NCI-H2196 treated with DMSO at 0.1 percent for 48 hours (cell line): ENCODE measurements at regions not wholly inside any gene's neighbourhood (a gene's known extent, or its start where the extent isn't known, plus 50 kb on each side); places are given as distances from the start of the nearest gene placed in this dataset.

Experiments used
- DNase-seq: peaks from one replicate; lab custom pipeline; 2025; ENCODE audit not compliant: unreplicated experiment; lab: John Stamatoyannopoulos, UW

GRCh38 chr2:43022896-43023295 is 203.5 kb downstream of the ZFP36L2 start:
- no peak for DNase-seq

GRCh38 chr2:43021791-43022509 is 204.5 kb downstream of the ZFP36L2 start:
- DNase-seq, result no peak

DNA sequence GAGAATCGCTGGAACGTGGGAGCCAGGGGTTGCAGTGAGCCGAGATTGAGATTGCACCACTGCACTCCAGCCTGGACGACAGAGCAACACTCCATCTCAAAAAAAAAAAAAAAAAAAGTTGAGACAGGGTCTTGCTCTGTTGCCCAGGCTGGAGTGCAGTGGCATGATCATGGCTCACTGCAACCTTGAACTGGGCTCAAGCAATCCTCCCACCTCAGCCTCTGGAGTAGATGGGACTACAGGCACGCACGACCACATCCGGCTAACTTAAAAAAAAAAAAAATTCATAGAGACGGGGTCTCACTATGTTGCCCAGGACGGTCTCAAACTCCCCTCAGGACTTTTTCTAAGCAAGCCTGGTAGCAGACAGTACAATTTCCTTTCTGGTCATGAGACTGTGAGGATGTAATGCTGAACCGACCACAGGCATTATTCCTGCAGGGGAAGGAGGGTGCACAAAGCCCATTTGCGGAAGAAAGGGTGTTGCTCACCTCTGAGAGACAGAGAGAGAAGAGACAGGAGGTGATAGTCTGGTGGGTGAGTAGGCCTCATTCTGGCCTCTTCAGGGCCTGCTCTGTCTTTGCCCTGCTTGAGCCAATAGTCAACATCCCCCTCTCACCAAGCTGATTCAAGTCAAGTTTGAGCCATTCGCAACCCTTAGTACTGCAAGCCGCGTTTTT is 205.3 kb downstream of the ZFP36L2 start:
- DNase-seq, result no peak

- DNase-seq, result no peak
These were observed 206.1 kb downstream of the ZFP36L2 start for GRCh38 chr2:43020296-43020695.

DNA sequence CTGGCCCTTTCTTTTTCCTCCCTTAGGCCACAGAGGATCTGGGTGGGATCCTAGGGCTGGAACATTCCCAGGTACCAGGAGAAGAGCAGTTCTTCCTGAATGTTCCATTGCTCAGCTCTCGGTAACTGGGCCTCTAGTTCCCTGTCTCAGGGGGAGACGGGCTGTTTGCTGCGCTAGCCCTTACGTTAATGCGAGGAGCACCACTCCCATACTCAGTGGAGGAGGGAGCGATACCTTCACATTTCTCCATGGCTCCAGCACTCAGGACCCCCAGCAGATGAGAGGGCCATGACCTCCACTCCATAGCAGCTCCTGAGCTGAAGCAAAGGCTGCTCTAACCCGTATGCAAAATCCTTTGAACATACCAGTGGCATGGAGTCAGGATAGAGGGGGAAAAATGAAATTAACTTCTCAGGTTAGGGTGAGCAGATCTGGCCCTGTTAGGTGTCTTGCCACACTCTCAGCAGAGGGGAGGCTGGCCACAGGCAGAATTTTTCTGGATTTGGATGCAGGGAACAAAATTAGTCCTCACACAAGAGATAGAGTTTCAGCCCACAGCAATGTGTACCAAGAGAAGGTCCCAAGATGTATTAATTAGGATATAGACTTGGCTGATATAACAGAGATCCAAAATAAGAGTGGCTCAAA is 206.7 kb downstream of the ZFP36L2 start:
- DNase-seq, result no peak

GRCh38 chr2:43019025-43019367 is 207.4 kb downstream of the ZFP36L2 start:
- DNase-seq, result no peak

DNA sequence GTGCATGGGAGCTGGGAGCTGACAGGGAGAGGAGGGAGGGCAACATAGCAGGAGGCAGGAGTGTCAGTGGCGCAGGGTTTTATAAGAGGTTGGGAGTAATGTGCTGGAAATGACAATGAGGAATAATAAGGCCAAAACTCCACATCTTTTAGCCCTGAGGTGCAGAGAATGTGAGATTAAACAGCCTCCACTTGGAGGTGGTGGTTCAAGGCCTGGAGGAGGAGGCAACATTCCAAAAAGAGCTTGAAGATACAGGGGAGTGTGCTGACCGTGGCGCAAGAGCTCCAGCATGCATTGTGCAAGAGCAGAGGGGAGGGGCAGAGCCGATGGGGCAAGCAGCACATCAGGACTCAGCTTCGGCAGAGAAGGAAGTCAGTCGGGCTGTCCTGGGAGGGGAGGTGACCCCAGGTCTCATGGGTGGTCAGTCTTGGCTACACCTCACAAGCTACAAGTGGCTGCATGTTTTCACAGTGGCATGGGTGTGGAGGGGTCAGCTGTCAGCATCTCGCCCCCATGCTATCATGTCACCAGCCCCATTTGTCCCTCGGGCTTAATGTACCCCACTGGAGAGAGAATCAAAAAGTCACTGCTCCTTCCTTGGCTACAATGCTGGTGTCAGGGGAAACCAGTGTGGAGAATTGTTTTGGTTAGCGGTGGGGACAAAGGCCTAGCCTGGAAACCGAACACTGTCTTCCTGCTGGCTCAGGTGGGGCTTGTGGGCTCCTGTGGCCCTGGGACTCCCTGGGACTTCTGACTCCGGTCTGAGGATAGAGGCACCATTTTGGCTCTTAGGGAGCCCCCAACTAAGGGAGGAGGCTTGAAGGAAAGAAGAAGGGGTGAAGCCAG is 208.0 kb downstream of the ZFP36L2 start:
- no peak for DNase-seq

- DNase-seq, result no peak
These were observed 212.5 kb downstream of the ZFP36L2 start for GRCh38 chr2:43013821-43014345.

GRCh38 chr2:43012966-43013365 is 213.4 kb downstream of the ZFP36L2 start:
- DNase-seq, result no peak

- DNase-seq, result no peak
These were observed 215.3 kb downstream of the ZFP36L2 start for GRCh38 chr2:43011158-43011491.

DNA sequence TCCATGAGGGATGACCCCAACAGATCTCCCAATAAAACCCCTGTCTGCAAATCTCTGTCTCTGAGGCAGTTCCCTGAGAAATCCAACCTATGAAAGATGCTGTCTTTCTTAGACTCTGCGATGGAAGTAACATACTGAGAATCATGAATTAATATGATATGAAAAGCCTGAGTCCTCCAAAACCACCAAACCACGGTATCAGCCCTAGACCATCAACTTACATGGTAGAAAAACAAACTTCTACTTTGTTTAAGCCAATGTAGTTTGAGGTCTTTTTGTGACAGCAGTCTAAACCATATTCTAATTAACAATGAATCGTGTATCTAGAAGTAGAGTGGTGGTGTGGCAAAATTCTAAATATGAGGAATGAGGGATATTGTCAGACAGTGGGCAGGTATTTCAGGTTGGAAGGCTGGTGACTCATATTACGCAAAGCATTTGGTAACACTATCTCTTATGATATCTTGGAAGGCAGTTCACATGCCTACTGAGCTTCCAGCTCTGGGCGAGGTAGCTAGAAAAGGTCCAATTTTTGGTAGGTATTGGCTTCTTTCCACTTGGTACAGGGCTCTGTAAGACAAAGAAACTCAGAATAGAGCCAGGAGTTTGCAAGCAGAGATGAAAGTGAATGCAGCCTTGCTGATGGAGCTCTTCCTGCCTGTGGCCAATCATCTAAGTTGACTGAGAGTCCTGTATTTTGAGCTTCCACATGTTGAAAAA is 215.8 kb downstream of the ZFP36L2 start:
- no peak for DNase-seq

- DNase-seq, result no peak
These were observed 217.0 kb downstream of the ZFP36L2 start for GRCh38 chr2:43009448-43009847.

DNA sequence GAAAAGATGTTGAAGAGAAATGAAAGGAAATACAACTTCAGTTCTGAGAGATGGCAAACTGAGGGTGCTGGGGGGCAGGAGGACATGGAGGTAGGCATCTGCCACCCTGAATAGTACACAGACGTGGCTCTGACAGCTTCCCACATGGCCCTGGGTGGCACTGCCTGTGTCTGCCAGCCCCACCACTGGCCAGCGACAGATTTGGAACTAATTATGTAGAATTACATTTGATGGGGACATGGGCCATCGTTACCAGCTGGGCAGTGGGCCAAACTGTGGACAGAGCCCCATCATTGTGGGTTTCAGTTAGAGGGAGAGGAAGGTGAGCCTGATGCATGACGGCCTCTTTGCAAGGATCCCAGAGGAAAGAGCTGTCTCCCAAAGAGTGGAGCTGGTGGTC is 216.0 kb upstream of the HAAO start:
- no peak for DNase-seq

DNA sequence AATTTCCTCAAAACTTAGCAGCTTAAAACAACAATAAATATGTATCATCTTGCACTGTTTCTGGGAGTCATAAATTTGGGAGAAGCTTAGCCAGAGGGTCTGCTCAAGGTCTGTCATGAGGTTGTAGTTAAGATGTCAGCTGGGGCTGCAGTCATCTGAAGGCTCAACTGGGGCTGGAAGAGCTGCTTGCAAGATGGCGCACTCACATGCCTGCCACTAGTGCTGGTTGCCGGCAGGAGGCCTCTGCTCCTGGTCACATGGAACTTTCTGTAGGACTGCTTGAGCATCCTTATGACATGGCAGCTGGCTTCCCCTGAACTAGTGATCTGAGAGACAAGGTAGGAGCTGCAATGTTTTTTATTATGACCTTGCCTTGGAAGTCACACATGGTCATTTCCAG is 215.5 kb upstream of the HAAO start:
- DNase-seq, result no peak

- no peak for DNase-seq
These were observed 214.6 kb upstream of the HAAO start for GRCh38 chr2:43006834-43007543.

GRCh38 chr2:43005975-43006833 is 213.8 kb upstream of the HAAO start:
- DNase-seq, result no peak

DNA sequence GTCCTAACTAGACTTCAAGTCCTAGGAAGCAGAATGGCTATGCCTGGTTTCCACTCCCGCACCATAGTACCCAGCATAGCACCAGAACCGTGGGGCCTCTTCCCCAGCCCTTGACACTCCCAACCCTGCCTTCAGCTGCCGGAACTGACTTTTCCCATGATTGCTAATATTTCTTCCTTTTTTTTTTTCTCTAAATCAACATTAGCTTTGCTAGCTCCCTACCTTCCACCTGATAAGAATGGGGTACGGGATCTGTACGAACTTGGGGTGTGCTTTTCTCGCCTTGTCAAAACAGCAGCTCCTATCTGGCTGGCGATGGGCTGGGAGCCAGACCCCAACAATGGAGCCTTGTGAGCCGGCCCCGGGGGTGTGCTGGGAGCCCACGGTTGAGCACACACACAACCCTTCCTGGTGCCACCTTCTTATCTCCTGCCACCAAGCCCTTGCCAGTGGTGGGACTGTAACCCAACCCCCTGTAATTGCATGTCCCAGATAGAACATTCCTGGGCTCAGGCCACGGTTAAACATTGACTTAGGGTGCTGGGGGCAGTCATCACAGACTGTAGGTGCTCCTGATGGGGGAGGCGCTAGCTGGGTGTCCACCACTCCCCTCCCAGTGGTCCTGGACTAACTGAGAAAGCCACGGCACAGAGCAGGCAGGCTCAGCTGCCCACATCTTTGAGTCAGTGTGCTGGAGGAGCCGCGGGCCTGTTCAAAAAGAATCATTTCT is 213.0 kb upstream of the HAAO start:
- DNase-seq, result no peak

DNA sequence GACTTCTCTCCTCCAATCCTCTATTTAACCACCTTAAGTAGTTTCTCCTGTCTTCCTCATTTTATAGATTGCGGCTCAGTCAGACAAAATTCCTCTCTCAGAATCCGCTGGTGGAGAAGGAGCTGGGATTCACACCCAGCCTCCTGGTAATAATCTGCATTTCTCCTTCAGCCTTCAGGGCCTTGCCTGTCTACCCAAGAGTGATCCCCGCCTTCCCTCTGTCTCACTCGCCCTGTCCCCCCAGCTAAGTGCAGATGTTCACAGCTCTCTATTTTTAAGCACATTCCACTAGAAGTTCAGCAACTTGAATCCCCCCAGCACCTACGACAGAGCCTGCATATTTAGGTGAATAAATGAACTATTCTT is 212.5 kb upstream of the HAAO start:
- no peak for DNase-seq
